ENCODE measurements at regions not wholly inside any gene's neighbourhood (a gene's known extent, or its start where the extent isn't known, plus 50 kb on each side); places are given as distances from the start of the nearest gene placed in this dataset.

DNA sequence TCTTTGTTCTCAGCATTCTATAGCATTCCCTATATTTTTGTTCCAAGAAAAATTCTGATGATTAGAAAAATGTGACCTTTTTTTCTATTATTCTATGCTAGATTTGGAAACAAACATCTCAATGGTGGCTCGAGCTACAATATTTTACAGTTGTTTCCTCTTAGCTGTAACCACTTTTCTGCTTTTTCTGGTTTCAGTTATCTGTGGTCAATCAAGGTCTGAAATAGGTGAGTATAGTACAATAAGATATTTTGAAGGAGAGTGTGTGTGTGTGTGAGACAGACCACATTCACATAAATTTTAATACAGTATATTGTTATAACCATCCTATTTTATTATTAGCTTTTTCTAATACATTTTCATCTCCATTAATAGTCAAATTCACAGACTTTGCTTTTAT lies 564.5 kb upstream of the GHITM start:
- no peak overlapping the region for H3K27ac ChIP-seq
- ChIA-PET CTCF (no interaction called here), POLR2A (no interaction called here)
- no peak for ATAC-seq
- TF ChIP-seq SMC3 (IDR thresholded peaks at IDR 0.05) (no peak), NPAS2 (CRISPR knock-in tag; IDR thresholded peaks at IDR 0.05; ENCODE audit: borderline replicate concordance) (no peak), CHD2 (IDR thresholded peaks at IDR 0.05; ENCODE audit: low read length, partially characterized antibody) (no peak)
- no peaks in the 10 kb centered on the region for H3K4me1 ChIP-seq
- no peak for DNase-seq (ENCODE audit: low read depth in 1 of 2, low spot score in 1 of 2)
- no peak overlapping the region for H3K4me3 ChIP-seq
- no peak overlapping the region for H3K4me2 ChIP-seq
- WGBS (ENCODE audit: missing lambda C conversion rate): 5% methylated on average over 1 of the region's 1 CpG
- no peak for FAIRE-seq
- H3K9me3 ChIP-seq: 0 out of 3 replicates have a peak, but pooled peaks cover 3% of the 10 kb centered on the region

DNA sequence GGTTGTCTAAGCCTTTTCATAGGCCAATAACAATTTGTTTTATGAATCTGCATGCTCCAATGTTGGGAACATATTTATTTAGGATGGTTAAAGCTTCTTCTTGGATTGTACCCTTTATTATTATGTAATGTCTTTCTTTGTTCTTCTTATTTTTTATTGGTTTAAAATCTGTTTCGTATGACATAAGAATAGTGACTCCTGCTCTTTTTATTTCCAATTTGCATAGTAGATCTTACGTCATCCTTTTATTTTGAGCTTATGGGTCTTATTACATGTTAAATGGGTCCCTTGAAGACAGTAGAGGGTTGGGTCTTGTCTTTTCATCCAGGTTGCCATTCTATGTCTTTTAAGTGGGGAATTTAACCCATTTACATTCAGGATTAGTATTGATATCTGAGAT lies 561.9 kb upstream of the GHITM start:
- 4% methylated on average over 2 of the region's 2 CpGs for WGBS (ENCODE audit: missing lambda C conversion rate)
- DNase-seq (ENCODE audit: low read depth in 1 of 2, low spot score in 1 of 2) (no peak), ATAC-seq (no peak), FAIRE-seq (no peak)
- no peak overlapping the region for H3K4me2 ChIP-seq
- 0 out of 3 replicates have a peak, but pooled peaks cover 3% of the 10 kb centered on the region for H3K9me3 ChIP-seq
- H3K4me3 ChIP-seq: no peak overlapping the region
- no peak for TF ChIP-seq BHLHE40 (IDR thresholded peaks at IDR 0.05; ENCODE audit: low read depth, low read length)
- no peak for TF ChIP-seq SREBF2 (IDR thresholded peaks at IDR 0.05)
- TF ChIP-seq PHF8 (IDR thresholded peaks at IDR 0.05; ENCODE audit: borderline replicate concordance, low read depth): no peak
- TF ChIP-seq NR3C1 (IDR thresholded peaks at IDR 0.05): no peak
- TF ChIP-seq CBX8 (IDR thresholded peaks at IDR 0.05): no peak
- TF ChIP-seq ZSCAN20 (CRISPR knock-in tag; IDR thresholded peaks at IDR 0.05): no peak
- TF ChIP-seq CBX2 (IDR thresholded peaks at IDR 0.05; ENCODE audit: borderline replicate concordance, low read depth): no peak
- TF ChIP-seq FOSL2 (IDR thresholded peaks at IDR 0.05): no peak
- no peak for TF ChIP-seq FOSL2 (CRISPR knock-in tag; IDR thresholded peaks at IDR 0.05)
- TF ChIP-seq ESRRA (IDR thresholded peaks at IDR 0.05; ENCODE audit: borderline replicate concordance, low read length): no peak
- no peak for TF ChIP-seq NPAS2 (CRISPR knock-in tag; IDR thresholded peaks at IDR 0.05; ENCODE audit: borderline replicate concordance)
- no peak for TF ChIP-seq MAFK (IDR thresholded peaks at IDR 0.05; ENCODE audit: partially characterized antibody)
- TF ChIP-seq POLR2A (IDR thresholded peaks at IDR 0.05; ENCODE audit: low read length): no peak
- no peak for TF ChIP-seq HDAC2 (IDR thresholded peaks at IDR 0.05)
- no peak for TF ChIP-seq CEBPB (IDR thresholded peaks at IDR 0.05)
- TF ChIP-seq POLR2AphosphoS2 (conservative IDR thresholded peaks at IDR 0.05; ENCODE audit: low read length): no peak
- no peak for TF ChIP-seq RCOR1 (IDR thresholded peaks at IDR 0.05; ENCODE audit: low read depth, low read length)
- no peak for TF ChIP-seq SMC3 (IDR thresholded peaks at IDR 0.05)
- ChIA-PET POLR2A (no interaction called here), CTCF (no interaction called here)
- H3K4me1 ChIP-seq: no peaks in the 10 kb centered on the region
- H3K27ac ChIP-seq: no peak overlapping the region

DNA sequence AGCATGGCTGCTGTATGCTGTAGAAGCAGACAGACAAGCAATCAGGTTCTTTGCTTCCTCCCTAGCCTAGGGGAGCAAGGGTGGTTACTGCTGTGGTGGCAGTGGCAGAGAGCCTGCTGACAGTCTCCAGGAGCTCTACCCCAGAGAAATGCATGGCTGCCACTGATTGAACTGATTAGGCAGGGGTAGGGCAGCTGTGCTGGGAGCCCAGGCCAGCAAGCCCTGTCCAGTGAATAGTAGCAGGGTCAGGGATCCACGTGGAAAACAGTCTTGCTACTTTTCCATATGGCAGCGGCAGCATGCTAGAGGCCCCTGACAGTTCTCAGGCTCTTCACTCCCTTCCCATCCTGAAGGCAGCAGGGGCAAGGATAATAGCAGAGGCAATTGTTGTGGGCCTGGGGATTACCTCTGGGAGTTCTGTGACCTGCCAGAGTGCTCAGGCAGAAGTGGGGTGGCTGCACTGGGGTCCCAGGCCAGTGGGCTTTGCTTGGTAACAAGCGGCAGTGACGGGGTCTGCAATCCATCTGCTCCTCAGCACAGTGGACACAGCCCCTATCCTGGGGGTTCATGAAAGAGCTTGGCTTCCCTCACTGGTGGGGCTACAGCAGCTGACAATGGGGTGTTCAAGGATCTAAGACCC lies 558.8 kb upstream of the GHITM start:
- no peak for FAIRE-seq
- no peaks in the 10 kb centered on the region for H3K4me1 ChIP-seq
- TF ChIP-seq ZNF302 (CRISPR knock-in tag; IDR thresholded peaks at IDR 0.05): no peak
- TF ChIP-seq HEYL (CRISPR knock-in tag; IDR thresholded peaks at IDR 0.05): no peak
- TF ChIP-seq EP300 (IDR thresholded peaks at IDR 0.05): no peak
- no peak overlapping the region for H3K27ac ChIP-seq
- 31% methylated on average over 4 of the region's 4 CpGs for WGBS (ENCODE audit: missing lambda C conversion rate)
- 0 out of 3 replicates have a peak, but pooled peaks cover 2% of the 10 kb centered on the region for H3K9me3 ChIP-seq
- DNase-seq (ENCODE audit: low read depth in 1 of 2, low spot score in 1 of 2): no peak
- H3K4me3 ChIP-seq: no peak overlapping the region
- POLR2A ChIA-PET: no interaction called here
- no peak for ATAC-seq
- CTCF ChIA-PET: interaction anchor here (0.7 kb wide), 1 partner anchor 8 kb away, joined by 3 read pairs; no protein-coding TSS in a partner anchor
- no peak overlapping the region for H3K4me2 ChIP-seq

DNA sequence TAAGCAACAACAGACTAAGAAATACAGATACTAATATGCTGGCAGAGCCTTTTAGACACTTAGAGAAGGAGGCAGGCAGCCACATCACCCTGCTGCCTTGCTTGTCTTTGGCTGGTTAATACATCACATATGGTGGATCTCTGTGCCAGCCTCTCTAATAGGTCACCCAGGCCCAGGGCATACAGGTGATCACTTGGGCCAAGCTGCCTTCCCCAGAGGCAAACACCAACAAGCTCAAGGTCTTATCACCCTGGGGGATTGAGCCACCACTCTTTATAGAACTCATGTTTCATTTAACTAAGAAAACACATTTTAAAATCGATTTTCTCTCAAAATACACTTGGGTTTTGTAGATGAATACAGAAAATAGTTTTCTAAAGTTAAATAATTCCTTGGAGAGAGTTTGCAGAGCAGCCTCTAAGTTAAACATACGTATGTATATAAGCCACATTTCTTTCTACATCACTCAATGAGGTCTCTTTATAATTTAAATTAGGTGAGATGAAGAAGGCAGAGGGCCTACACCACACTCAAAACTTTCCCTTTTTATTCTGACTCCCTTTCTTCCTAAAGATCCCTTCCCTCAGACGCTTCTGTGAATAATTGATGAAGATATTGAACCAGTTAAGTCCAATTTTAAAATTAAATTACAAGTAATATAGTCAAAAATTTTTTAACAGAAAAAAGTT lies 556.8 kb upstream of the GHITM start:
- no peak overlapping the region for H3K27ac ChIP-seq
- ChIA-PET POLR2A (no interaction called here), CTCF (no interaction called here)
- TF ChIP-seq RAD21 (conservative IDR thresholded peaks at IDR 0.05 in 1 of 2, IDR thresholded peaks at IDR 0.05 in 1 of 2) (no peak), RARB (CRISPR knock-in tag; IDR thresholded peaks at IDR 0.05) (no peak), SMC3 (IDR thresholded peaks at IDR 0.05) (no peak), CBX8 (IDR thresholded peaks at IDR 0.05) (no peak), RFX5 (IDR thresholded peaks at IDR 0.05) (no peak), HEYL (CRISPR knock-in tag; IDR thresholded peaks at IDR 0.05) (no peak), KDM1A (IDR thresholded peaks at IDR 0.05; ENCODE audit: low read depth) (no peak)
- ATAC-seq: no peak
- H3K9me3 ChIP-seq: no peaks in the 10 kb centered on the region
- FAIRE-seq: no peak
- H3K4me2 ChIP-seq: no peak overlapping the region
- H3K4me3 ChIP-seq: no peak overlapping the region
- no peak for DNase-seq (ENCODE audit: low read depth in 1 of 2, low spot score in 1 of 2)
- H3K4me1 ChIP-seq: no peaks in the 10 kb centered on the region
- 2% methylated on average over 3 of the region's 3 CpGs for WGBS (ENCODE audit: missing lambda C conversion rate)

Data from A549 (cell line).